ENCODE measurements at regions not wholly inside any gene's neighbourhood (a gene's known extent, or its start where the extent isn't known, plus 50 kb on each side); places are given as distances from the start of the nearest gene placed in this dataset.

DNA sequence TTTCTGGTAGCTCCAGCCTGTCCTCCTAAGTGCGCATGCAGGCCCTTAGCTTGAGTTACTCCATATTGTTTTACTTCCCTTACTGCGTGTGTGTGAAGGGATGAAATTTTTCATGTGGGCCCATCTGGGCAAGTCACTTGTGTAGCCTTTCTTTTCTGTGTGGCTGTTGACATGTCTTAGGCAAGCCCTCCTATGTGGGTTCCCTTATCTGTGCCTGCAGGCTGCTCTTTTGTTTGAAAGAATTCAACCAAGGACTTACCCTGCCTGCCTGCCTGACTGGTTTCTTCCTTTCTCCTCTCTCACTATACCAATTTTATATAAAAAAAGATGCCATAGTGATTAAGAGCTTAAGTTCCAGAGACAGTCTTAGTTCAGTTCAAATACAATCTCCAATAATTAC lies 249.3 kb downstream of the ATG4C start:
- no peak for TF ChIP-seq TAF1 (IDR thresholded peaks at IDR 0.05; ENCODE audit: low read depth)
- no peak for TF ChIP-seq RAD21 (conservative IDR thresholded peaks at IDR 0.05)
- TF ChIP-seq SMC3 (conservative IDR thresholded peaks at IDR 0.05; ENCODE audit: poor library complexity), result no peak
- Histone ChIP-seq H3K36me3 (ENCODE audit: insufficient read depth, low read length) (no peaks in the 10 kb centered on the region), H3K9me2 (ENCODE audit: insufficient read depth, low read length) (no peaks in the 10 kb centered on the region), H4K20me1 (ENCODE audit: insufficient read depth) (no peaks in the 10 kb centered on the region), H2AFZ (ENCODE audit: low read depth, low read length) (no peak overlapping the region), H3K4me2 (ENCODE audit: low read length) (no peak overlapping the region), H3K9ac (ENCODE audit: low read length) (no peak overlapping the region), H3K9me3 (ENCODE audit: low read length) (peaks cover 2% of the 10 kb centered on the region), H3K79me2 (replicated peaks; ENCODE audit: insufficient read depth, low read length) (no peaks in the 10 kb centered on the region), H3K27me3 (ENCODE audit: insufficient read depth, low read depth, low read length) (no peaks in the 10 kb centered on the region), H3K27ac (ENCODE audit: low read length) (no peak overlapping the region), H3K4me3 (ENCODE audit: low read length) (no peak overlapping the region), H3F3A (ENCODE audit: insufficient read depth, low read length, poor library complexity, severe bottlenecking) (no peaks in the 10 kb centered on the region)

- TF ChIP-seq CTCF (IDR thresholded peaks at IDR 0.05; ENCODE audit: poor library complexity, severe bottlenecking), result no peak
- TF ChIP-seq EZH2 (IDR thresholded peaks at IDR 0.05; ENCODE audit: borderline replicate concordance, insufficient read depth, low read length, poor library complexity, severe bottlenecking), result no peak
- TF ChIP-seq REST (IDR thresholded peaks at IDR 0.05; ENCODE audit: borderline replicate concordance), result no peak
- TF ChIP-seq POLR2AphosphoS5 (IDR thresholded peaks at IDR 0.05), result no peak
- no peak for TF ChIP-seq RAD21 (conservative IDR thresholded peaks at IDR 0.05)
- no peak for TF ChIP-seq EP300 (conservative IDR thresholded peaks at IDR 0.05; ENCODE audit: poor library complexity, severe bottlenecking)
- TF ChIP-seq SMC3 (conservative IDR thresholded peaks at IDR 0.05; ENCODE audit: poor library complexity), result no peak
- no peak for TF ChIP-seq TAF1 (IDR thresholded peaks at IDR 0.05; ENCODE audit: low read depth)
- no peak for TF ChIP-seq MXI1 (conservative IDR thresholded peaks at IDR 0.05; ENCODE audit: poor library complexity, severe bottlenecking)
- no peaks in the 10 kb centered on the region for H3K36me3 ChIP-seq (ENCODE audit: insufficient read depth, low read length)
- no peaks in the 10 kb centered on the region for H3K79me2 ChIP-seq (replicated peaks; ENCODE audit: insufficient read depth, low read length)
- no peaks in the 10 kb centered on the region for H3F3A ChIP-seq (ENCODE audit: insufficient read depth, low read length, poor library complexity, severe bottlenecking)
- H2AFZ ChIP-seq (ENCODE audit: low read depth, low read length), result no peak overlapping the region
- H3K4me3 ChIP-seq (ENCODE audit: low read length), result no peak overlapping the region
- no peak overlapping the region for H3K27ac ChIP-seq (ENCODE audit: low read length)
- no peak overlapping the region for H3K9ac ChIP-seq (ENCODE audit: low read length)
- no peaks in the 10 kb centered on the region for H3K9me2 ChIP-seq (ENCODE audit: insufficient read depth, low read length)
- H3K27me3 ChIP-seq (ENCODE audit: insufficient read depth, low read depth, low read length), result no peaks in the 10 kb centered on the region
- H3K4me2 ChIP-seq (ENCODE audit: low read length), result no peak overlapping the region
- no peaks in the 10 kb centered on the region for H4K20me1 ChIP-seq (ENCODE audit: insufficient read depth)
- H3K9me3 ChIP-seq (ENCODE audit: low read length), result peaks cover 2% of the 10 kb centered on the region
Observed at GRCh38 chr1:63034256-63034655, 250.3 kb downstream of the ATG4C start.

- Histone ChIP-seq H3F3A (ENCODE audit: insufficient read depth, low read length, poor library complexity, severe bottlenecking) (no peaks in the 10 kb centered on the region), H4K20me1 (ENCODE audit: insufficient read depth) (no peaks in the 10 kb centered on the region), H3K36me3 (ENCODE audit: insufficient read depth, low read length) (no peaks in the 10 kb centered on the region), H3K4me3 (ENCODE audit: low read length) (no peak overlapping the region), H3K27ac (ENCODE audit: low read length) (no peak overlapping the region), H3K79me2 (replicated peaks; ENCODE audit: insufficient read depth, low read length) (no peaks in the 10 kb centered on the region), H3K9ac (ENCODE audit: low read length) (no peak overlapping the region), H3K4me2 (ENCODE audit: low read length) (no peak overlapping the region), H2AFZ (ENCODE audit: low read depth, low read length) (no peak overlapping the region), H3K9me2 (ENCODE audit: insufficient read depth, low read length) (no peaks in the 10 kb centered on the region), H3K9me3 (ENCODE audit: low read length) (no peaks in the 10 kb centered on the region), H3K27me3 (ENCODE audit: insufficient read depth, low read depth, low read length) (no peaks in the 10 kb centered on the region)
- TF ChIP-seq EZH2 (IDR thresholded peaks at IDR 0.05; ENCODE audit: borderline replicate concordance, insufficient read depth, low read length, poor library complexity, severe bottlenecking) (no peak), REST (IDR thresholded peaks at IDR 0.05; ENCODE audit: borderline replicate concordance) (no peak), SMC3 (conservative IDR thresholded peaks at IDR 0.05; ENCODE audit: poor library complexity) (no peak), EP300 (conservative IDR thresholded peaks at IDR 0.05; ENCODE audit: poor library complexity, severe bottlenecking) (no peak), RAD21 (conservative IDR thresholded peaks at IDR 0.05) (no peak), MXI1 (conservative IDR thresholded peaks at IDR 0.05; ENCODE audit: poor library complexity, severe bottlenecking) (no peak), POLR2AphosphoS5 (IDR thresholded peaks at IDR 0.05) (no peak), TAF1 (IDR thresholded peaks at IDR 0.05; ENCODE audit: low read depth) (no peak), CTCF (IDR thresholded peaks at IDR 0.05; ENCODE audit: poor library complexity, severe bottlenecking) (no peak)
Observed at GRCh38 chr1:63038586-63038985, 254.7 kb downstream of the ATG4C start.

Data from neural cell (in vitro differentiated cells).